Breast epithelium (tissue), 3 donors: ENCODE measurements at regions not wholly inside any gene's neighbourhood (a gene's known extent, or its start where the extent isn't known, plus 50 kb on each side); places are given as distances from the start of the nearest gene placed in this dataset.

Experiments
- CTCF ChIP-seq, 3 donors: fragments of 450-650 bp; IDR thresholded peaks; one replicate each; pipeline ENCODE4 v1.5.1; 2016 to 2017; ENCODE audit warnings: antibody characterized with exemption in 3 of 3, mild to moderate bottlenecking in 3 of 3, moderate library complexity in 3 of 3
- POLR2A ChIP-seq: fragments of 450-650 bp; IDR thresholded peaks from one replicate; pipeline ENCODE4 v1.6.1; 2016; ENCODE audit warnings: antibody characterized with exemption, mild to moderate bottlenecking, moderate library complexity
- POLR2AphosphoS5 ChIP-seq, 3 donors: sonication (generic); formaldehyde crosslinking; IDR thresholded peaks; one replicate each; pipeline ENCODE4 v1.6.1; 2017; ENCODE audit warnings: antibody characterized with exemption in 3 of 3

- no peak for TF ChIP-seq CTCF (IDR thresholded peaks at IDR 0.05)
- no peak for TF ChIP-seq POLR2A
- no peak for TF ChIP-seq POLR2AphosphoS5 (IDR thresholded peaks at IDR 0.05)
Measured at GRCh38 chr4:186787536-186787935, 63.9 kb upstream of the FAT1 start.
